MG63 (cell line): ENCODE measurements at regions not wholly inside any gene's neighbourhood (a gene's known extent, or its start where the extent isn't known, plus 50 kb on each side); places are given as distances from the start of the nearest gene placed in this dataset.

Experiments
- DNase-seq: peaks from one replicate; pipeline ENCODE4 v3.0.0-alpha.2; 2020
- H3K27me3 ChIP-seq: fragments of 250-450 bp; sonication (Bioruptor Pico); 2 replicates; pipeline ENCODE4 v1.5.1; 2020; ENCODE audit warnings: mild to moderate bottlenecking, moderate library complexity
- H3K36me3 ChIP-seq: fragments of 250-450 bp; sonication (Bioruptor Pico); 2 replicates; pipeline ENCODE4 v1.5.1; 2020; ENCODE audit warnings: mild to moderate bottlenecking, moderate library complexity
- H3K4me3 ChIP-seq: fragments of 250-450 bp; sonication (Bioruptor Pico); 2 replicates; pipeline ENCODE4 v1.5.1; 2020; ENCODE audit warnings: mild to moderate bottlenecking, moderate library complexity
- H3K9me3 ChIP-seq: fragments of 250-450 bp; sonication (Bioruptor Pico); 2 replicates; pipeline ENCODE4 v1.5.1; 2020; ENCODE audit warnings: mild to moderate bottlenecking, moderate library complexity

DNA sequence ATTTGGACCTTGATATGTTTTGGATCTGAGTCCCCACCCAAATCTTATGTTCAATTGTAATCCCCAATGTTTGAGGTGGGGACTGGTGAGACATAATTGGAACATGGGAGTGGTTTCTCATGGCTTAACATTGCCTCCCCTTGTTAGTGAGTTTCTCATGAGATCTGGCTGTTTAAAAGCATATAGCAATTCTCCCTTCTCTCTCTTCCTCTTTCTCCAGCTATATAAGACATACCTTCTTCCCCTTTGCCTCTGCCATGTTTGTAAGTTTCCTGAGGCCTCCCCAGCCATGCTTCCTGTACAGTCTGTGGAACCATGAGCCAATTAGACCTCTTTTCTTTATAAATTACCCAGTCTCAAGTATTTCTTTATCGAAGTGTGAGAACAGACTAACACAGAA, 692.4 kb downstream of the KCNT2 start:
- Histone ChIP-seq H3K9me3 (no peaks in the 10 kb centered on the region), H3K27me3 (no peaks in the 10 kb centered on the region), H3K4me3 (no peak overlapping the region), H3K36me3 (no peaks in the 10 kb centered on the region)
- no peak for DNase-seq

GRCh38 chr1:195909061-195909460, 699.2 kb downstream of the KCNT2 start:
- no peak overlapping the region for H3K4me3 ChIP-seq
- H3K9me3 ChIP-seq: no peaks in the 10 kb centered on the region
- H3K27me3 ChIP-seq: no peaks in the 10 kb centered on the region
- DNase-seq: no peak
- H3K36me3 ChIP-seq: no peaks in the 10 kb centered on the region

- H3K4me3 ChIP-seq: no peak overlapping the region
- no peaks in the 10 kb centered on the region for H3K36me3 ChIP-seq
- no peaks in the 10 kb centered on the region for H3K27me3 ChIP-seq
- H3K9me3 ChIP-seq: no peaks in the 10 kb centered on the region
- DNase-seq: no peak
Observed at GRCh38 chr1:195908121-195908520, 700.1 kb downstream of the KCNT2 start.

DNA sequence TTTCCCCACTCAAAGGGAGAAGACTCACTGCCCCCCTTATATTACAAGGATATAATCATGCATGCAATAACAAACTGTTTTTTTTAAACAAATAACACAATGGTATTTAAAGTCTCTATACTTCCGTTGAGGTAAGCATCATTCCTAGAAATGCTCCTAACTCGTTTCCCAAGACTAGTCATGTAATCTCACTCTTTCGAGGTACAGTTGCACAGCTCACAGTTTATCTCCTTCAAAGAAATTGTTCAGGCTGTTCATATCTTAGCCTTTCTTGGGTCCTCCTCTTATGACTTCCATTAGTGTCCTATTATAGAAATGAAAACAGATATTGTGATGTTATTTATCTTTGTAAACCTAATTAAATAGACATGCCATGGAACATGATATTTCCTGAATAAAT, 705.0 kb downstream of the KCNT2 start:
- no peaks in the 10 kb centered on the region; the same call in 1 of the 2 replicates for H3K27me3 ChIP-seq
- no peaks in the 10 kb centered on the region for H3K36me3 ChIP-seq
- DNase-seq: no peak
- H3K4me3 ChIP-seq: no peak overlapping the region
- H3K9me3 ChIP-seq: no peaks in the 10 kb centered on the region

GRCh38 chr1:195902779-195903178, 705.5 kb downstream of the KCNT2 start:
- no peaks in the 10 kb centered on the region for H3K36me3 ChIP-seq
- no peaks in the 10 kb centered on the region; the same call in 1 of the 2 replicates for H3K27me3 ChIP-seq
- no peak overlapping the region for H3K4me3 ChIP-seq
- H3K9me3 ChIP-seq: no peaks in the 10 kb centered on the region
- DNase-seq: no peak

DNA sequence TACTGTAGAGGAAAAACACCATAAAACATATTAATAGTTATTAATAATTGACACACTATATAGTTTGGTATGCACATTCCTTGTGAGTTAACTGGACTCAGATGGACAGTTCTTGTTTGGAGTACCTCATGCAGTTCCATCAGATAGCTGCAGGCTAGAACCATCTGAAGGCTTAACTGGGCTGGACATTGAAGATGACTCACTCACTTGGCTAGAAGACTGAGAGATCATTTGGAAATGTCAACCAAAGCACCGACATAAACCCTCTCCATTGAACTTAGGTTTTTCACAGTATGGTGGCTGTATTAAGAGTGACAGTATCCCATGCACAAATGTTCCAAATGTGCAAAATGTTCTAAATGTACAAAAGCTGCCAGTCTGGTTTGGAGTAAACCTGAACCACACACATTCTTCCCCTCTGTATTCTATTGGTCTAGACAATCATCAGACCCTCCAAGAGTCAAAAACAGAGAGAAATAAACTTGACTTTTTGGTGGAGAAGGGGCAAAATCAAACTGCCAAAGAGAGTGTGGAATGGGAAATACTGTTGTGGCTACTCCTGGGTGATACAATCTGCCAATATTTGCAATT, 708.4 kb downstream of the KCNT2 start:
- peak; percentile 16 for DNase-seq
- Histone ChIP-seq H3K36me3 (no peaks in the 10 kb centered on the region), H3K4me3 (no peak overlapping the region), H3K27me3 (no peaks in the 10 kb centered on the region; the same call in 1 of the 2 replicates), H3K9me3 (no peaks in the 10 kb centered on the region)

DNA sequence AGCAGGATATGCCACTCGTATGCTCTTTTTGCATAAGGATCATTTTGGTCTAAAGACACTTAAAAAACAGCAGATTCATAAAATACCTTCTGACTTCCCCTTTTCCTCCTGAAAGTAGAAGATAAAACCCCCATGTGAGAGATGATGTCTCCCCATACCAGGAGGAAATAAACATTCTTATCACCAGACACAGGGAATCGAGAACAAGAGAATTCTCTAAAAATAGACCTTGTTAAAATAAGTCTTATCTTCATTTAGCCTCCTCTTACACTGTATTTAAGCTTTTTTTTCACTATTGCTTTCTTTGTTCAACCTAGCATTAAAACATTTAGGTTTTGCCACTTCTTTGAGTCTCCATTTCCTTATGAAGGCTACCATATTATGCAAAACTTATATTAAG, 709.3 kb downstream of the KCNT2 start:
- Histone ChIP-seq H3K4me3 (no peak overlapping the region), H3K9me3 (no peaks in the 10 kb centered on the region), H3K36me3 (no peaks in the 10 kb centered on the region), H3K27me3 (no peaks in the 10 kb centered on the region; the same call in 1 of the 2 replicates)
- no peak for DNase-seq

DNA sequence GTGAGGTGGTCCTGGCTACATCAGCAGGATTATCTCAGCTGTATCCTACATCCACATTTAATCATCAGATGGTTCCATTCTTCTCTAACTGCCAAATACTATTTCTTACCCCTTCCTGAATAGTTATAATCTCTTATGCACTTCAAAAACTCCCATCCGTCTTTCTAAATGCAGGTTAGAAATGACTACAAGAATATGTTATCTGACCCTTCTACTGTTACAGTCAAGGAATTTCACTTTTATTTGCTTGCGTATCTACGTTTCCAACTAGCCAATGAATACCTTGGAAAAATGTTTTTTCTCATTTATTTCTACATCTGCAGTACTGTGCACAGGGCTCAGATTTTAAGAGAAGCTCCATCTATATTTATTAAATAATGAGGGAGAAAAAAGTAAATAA, 709.9 kb downstream of the KCNT2 start:
- Histone ChIP-seq H3K9me3 (no peaks in the 10 kb centered on the region), H3K27me3 (no peaks in the 10 kb centered on the region; the same call in 1 of the 2 replicates), H3K4me3 (no peak overlapping the region), H3K36me3 (no peaks in the 10 kb centered on the region)
- DNase-seq: no peak

DNA sequence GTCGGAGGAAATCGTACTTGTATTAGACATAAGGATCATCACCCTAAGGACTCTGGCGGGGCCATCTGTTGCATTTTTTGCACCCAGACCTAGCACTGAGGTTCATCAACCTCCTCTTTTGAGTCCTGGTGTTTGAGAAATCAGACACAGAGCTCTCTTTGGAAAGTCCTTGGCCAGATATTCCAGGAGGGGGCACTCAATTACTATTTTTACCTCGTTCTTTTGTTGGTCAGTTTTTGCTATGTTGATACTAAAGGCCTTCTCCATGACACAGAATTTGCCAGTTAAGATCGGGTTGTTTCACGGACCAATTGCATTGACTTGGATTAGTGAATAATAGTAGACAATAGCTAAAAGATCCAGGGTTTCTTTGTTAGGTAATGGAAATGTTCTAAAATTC, 711.2 kb downstream of the KCNT2 start:
- DNase-seq: no peak
- no peaks in the 10 kb centered on the region for H3K9me3 ChIP-seq
- no peaks in the 10 kb centered on the region; the same call in 1 of the 2 replicates for H3K27me3 ChIP-seq
- H3K36me3 ChIP-seq: no peaks in the 10 kb centered on the region
- H3K4me3 ChIP-seq: no peak overlapping the region

- H3K4me3 ChIP-seq: no peak overlapping the region
- H3K9me3 ChIP-seq: no peaks in the 10 kb centered on the region
- DNase-seq: no peak
- no peaks in the 10 kb centered on the region; the same call in 1 of the 2 replicates for H3K27me3 ChIP-seq
- H3K36me3 ChIP-seq: no peaks in the 10 kb centered on the region
Observed at GRCh38 chr1:195894411-195894810, 713.8 kb downstream of the KCNT2 start.

- no peak for DNase-seq
- Histone ChIP-seq H3K36me3 (no peaks in the 10 kb centered on the region), H3K4me3 (no peak overlapping the region), H3K27me3 (no peaks in the 10 kb centered on the region), H3K9me3 (no peaks in the 10 kb centered on the region)
Observed at GRCh38 chr1:195886000-195886399, 722.2 kb downstream of the KCNT2 start.

DNA sequence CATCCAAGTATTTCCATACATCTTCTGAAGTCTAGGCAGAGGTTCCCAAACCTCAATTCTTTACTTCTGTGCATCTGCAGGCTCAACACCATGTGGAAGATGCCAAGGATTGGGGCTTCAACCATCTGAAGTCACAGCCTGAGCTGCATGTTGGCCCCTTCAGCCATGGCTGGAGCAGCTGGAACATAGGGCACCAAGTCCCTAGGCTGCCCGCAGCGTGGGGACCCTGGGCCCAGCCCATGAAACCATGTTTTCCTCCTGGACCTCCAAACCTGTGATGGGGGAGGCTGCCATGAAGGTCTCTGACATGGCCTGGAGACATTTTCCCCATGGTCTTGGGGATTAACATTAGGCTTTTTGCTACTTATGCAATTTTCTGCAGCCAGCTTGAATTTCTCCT, 729.8 kb downstream of the KCNT2 start:
- H3K9me3 ChIP-seq: no peaks in the 10 kb centered on the region
- no peaks in the 10 kb centered on the region for H3K36me3 ChIP-seq
- no peak for DNase-seq
- no peaks in the 10 kb centered on the region for H3K27me3 ChIP-seq
- H3K4me3 ChIP-seq: no peak overlapping the region

GRCh38 chr1:195876792-195877191, 731.4 kb downstream of the KCNT2 start:
- no peak overlapping the region for H3K4me3 ChIP-seq
- H3K27me3 ChIP-seq: no peaks in the 10 kb centered on the region
- DNase-seq: no peak
- H3K36me3 ChIP-seq: no peaks in the 10 kb centered on the region
- no peaks in the 10 kb centered on the region for H3K9me3 ChIP-seq

- no peak for DNase-seq
- no peaks in the 10 kb centered on the region for H3K27me3 ChIP-seq
- H3K9me3 ChIP-seq: no peaks in the 10 kb centered on the region
- no peak overlapping the region for H3K4me3 ChIP-seq
- H3K36me3 ChIP-seq: no peaks in the 10 kb centered on the region
Observed at GRCh38 chr1:195872376-195872775, 735.9 kb downstream of the KCNT2 start.

- Histone ChIP-seq H3K36me3 (no peaks in the 10 kb centered on the region), H3K9me3 (no peaks in the 10 kb centered on the region), H3K27me3 (no peaks in the 10 kb centered on the region), H3K4me3 (no peak overlapping the region)
- DNase-seq: no peak
Observed at GRCh38 chr1:195867638-195868037, 740.6 kb downstream of the KCNT2 start.

DNA sequence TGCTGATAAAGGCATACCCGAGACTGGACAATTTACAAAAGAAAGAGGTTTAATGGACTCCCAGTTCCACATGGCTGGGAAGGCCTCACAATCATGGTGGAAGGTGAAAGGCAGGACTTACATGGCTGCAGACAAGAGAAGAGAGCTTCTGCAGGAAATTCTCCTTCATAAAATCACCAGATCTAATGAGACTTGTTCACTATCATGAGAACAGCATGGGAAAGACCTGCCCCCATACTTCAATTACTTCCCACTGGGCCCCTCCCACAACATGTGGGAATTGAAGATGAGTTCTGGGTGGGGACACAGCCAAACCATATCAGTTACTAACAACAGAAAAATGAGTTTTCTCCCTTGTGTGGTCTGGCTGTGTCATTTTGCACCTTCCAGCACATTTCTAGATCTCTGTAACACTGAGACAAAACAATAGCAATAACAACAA, 741.4 kb downstream of the KCNT2 start:
- H3K9me3 ChIP-seq: no peaks in the 10 kb centered on the region
- H3K4me3 ChIP-seq: no peak overlapping the region
- no peak for DNase-seq
- H3K27me3 ChIP-seq: no peaks in the 10 kb centered on the region
- no peaks in the 10 kb centered on the region for H3K36me3 ChIP-seq

GRCh38 chr1:195866091-195866780, 742.0 kb downstream of the KCNT2 start:
- H3K27me3 ChIP-seq: no peaks in the 10 kb centered on the region
- no peak overlapping the region for H3K4me3 ChIP-seq
- H3K36me3 ChIP-seq: no peaks in the 10 kb centered on the region
- H3K9me3 ChIP-seq: no peaks in the 10 kb centered on the region
- DNase-seq: no peak

DNA sequence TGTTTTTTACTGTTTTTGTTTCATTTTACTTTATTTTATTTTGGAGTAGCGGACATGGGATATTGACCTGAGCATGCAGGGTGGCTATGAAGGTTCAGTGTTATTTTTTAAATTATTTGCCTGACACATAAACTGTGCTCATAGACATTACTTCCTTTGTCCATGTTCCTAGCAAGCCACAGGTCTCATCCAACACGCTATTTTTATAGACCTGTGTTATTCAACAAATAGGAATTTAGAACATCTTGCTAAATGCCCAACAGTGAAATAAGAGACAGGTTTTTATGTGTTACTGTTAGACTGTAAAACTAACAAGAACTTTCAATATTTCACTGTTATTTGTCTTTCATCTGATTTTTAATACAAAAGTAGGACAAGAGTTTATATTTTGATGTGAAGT, 756.4 kb downstream of the KCNT2 start:
- Histone ChIP-seq H3K4me3 (no peak overlapping the region), H3K27me3 (no peaks in the 10 kb centered on the region), H3K9me3 (no peaks in the 10 kb centered on the region), H3K36me3 (no peaks in the 10 kb centered on the region)
- no peak for DNase-seq
